Stimulated activated CD8-positive, alpha-beta memory T cell treated with anti-CD3 and anti-CD28 coated beads, Interleukin-7, amount 100 ng/mL, for 1 hour (primary cell): ENCODE measurements at regions not wholly inside any gene's neighbourhood (a gene's known extent, or its start where the extent isn't known, plus 50 kb on each side); places are given as distances from the start of the nearest gene placed in this dataset.
"Not testable (repeated sequence)": the region's sequence is repeated elsewhere in the genome, so short reads cannot be mapped to it uniquely, and the experiment has no call there.

Source experiments
- DNase-seq, 2 donors: peaks; one replicate each; pipeline ENCODE4 v3.0.0-alpha.2; 2020; ENCODE audit warnings: low read depth in 2 of 2

GRCh38 chr5:123721675-123722276 lies 209.8 kb downstream of the CSNK1G3 start:
- DNase-seq, result no peak

GRCh38 chr5:123720955-123721354 lies 209.0 kb downstream of the CSNK1G3 start:
- no peak for DNase-seq

- DNase-seq, result no peak
Measured at GRCh38 chr5:123720339-123720738, 208.4 kb downstream of the CSNK1G3 start.

- no peak for DNase-seq
Measured at GRCh38 chr5:123719004-123719403, 207.0 kb downstream of the CSNK1G3 start.

DNA sequence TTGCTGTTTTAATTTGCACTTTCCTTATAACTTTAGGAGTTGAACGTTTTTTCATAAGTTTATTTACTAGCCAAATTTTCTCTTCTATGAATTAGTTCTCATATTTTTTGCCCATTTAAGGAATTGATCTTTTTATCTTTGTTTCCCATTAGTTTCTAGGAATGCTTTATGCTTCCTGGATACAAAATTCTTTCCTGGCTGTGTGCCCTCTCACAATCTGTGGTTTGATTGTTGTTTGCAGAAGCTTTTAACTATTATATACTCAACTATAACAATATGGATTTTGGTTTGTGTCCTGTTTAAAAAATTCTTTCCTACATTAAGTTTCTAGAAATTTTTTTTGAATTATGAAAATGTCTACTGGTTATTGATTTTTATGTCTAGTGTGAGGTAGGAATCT lies 206.3 kb downstream of the CSNK1G3 start:
- no peak for DNase-seq

GRCh38 chr5:123717139-123717538 lies 205.2 kb downstream of the CSNK1G3 start:
- no peak for DNase-seq

DNA sequence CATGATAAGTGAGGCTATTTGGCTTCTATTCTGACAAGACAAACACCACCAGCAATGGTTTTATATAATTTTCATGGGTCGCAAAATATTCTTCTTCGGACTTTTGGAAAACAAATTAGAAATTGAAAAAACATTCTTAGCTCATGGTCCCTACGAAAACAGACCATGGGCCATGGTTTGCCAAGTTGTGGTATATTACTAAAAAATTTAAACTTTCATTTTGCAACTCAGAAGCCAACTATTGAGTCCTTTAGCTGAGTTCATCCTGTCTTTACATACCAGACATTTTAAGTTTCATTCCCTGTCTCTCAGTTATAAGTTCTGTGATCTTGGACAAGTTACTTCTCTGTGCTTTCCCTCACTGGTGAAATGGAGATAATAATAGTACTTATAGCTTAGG lies 198.1 kb downstream of the CSNK1G3 start:
- no peak for DNase-seq

DNA sequence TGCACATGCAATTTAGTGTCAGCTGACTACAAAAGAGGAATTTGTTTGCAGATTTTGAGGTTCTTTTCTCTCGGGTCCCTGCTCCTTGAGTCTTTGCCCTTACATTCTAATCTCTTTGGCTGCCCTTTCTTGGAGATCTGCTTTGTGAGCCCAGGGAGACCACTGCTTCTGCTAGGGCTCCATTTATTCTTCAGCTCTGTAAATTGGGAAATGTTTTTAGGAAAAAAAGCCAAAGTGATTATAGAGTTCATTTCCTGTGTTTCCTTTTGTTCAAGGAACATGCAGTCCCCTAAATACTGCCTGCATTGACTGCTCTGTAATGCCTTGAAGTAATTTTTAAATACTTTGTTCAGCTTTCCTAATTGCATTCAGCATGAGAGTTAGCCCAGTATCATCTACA lies 197.4 kb downstream of the CSNK1G3 start:
- DNase-seq, result no peak

DNA sequence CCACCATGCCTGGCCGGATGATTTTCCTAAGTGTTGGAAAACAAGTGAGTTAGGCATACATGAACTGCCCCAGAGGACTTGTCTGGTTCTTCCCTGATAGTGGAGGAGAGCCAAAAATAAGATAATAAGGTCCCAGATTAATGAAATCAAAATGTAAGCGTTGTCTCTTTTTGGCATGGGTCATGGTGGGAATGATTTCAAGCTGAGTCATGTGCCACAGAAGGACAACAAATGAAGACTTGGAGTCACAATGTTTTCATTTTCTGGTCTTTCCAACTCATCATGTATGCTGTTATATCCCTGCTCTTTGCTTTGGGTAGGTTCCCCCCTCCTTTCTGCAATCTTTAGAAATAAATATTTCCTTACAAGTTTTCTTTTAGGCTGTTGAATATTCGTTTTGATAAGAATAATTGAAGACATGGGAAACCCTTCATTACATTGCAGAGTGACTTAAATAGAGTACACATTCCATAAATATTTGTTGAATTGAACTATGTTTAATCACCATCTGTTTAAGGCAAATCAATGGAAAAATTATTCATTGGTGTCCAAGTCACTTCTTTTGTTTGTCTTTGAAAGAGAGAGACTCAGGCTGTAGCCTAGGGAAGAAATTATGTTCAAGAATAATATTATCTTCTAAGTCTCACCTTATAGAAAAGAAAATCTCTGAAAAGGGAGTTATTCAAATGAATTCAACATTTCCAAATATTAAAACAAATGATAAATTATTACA lies 196.3 kb downstream of the CSNK1G3 start:
- no peak for DNase-seq

DNA sequence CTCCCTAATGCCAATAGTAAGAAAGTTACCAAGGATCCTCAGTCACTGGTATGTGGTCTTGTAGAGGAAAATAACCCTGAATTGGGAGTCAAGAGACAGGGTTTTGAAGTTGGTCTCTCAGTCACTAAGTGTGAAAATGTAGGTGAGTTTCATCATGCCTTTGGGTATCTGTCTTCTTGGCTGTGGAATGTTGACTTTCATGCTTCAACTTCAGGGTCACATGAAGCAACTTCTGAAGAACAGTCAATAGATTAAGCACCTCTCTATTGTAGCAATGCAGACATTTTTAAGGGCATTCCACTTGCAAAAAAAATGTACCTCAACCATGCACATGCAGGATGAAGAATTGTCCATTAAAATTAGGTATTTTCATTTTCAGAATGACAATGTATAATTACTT lies 194.6 kb downstream of the CSNK1G3 start:
- no peak for DNase-seq

DNA sequence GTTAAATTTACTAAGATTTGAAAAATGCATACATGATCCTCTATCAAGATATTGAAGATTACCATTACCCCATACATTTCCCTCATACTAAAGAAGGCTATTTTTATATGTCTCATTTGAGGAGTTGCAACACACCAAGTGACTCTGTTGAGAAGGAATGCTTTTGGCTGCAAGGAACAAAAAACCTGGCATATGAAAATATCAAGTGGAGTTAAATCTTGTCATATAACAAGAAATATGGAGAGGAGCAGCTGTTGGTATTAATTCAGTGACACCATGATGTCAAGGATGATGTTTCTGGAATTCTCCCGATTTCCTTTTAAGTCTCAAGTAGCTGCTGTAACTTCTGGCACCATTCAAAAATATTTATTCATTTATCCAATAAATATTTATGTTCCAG lies 193.8 kb downstream of the CSNK1G3 start:
- DNase-seq, result no peak

GRCh38 chr5:123701511-123702200 lies 189.7 kb downstream of the CSNK1G3 start:
- DNase-seq, result no peak

GRCh38 chr5:123700624-123701287 lies 188.8 kb downstream of the CSNK1G3 start:
- DNase-seq, result no peak

- DNase-seq, result no peak
Measured at GRCh38 chr5:123699571-123699970, 187.6 kb downstream of the CSNK1G3 start.

- not testable (repeated sequence) for DNase-seq
Measured at GRCh38 chr5:123698937-123699336, 187.0 kb downstream of the CSNK1G3 start.

DNA sequence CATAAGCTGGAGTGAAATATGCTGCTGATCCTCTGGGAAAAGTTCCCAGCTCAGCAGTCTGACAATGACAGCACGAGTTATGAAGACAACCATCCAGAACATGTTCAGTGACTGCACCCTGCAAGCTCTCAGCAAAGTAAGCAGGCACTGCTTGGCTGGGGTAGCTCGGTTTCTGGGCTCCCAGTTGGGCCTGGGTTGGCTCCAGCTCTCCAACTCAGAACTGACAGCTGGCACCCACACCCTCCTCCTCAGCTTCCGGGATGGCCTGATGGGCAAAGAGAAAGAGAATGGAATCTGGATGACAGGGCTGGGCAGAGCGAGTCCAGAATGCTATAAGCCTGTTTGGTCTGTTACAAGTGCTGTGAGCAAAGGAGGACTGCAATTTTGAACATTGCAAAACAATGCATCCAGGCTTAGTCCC lies 185.0 kb downstream of the CSNK1G3 start:
- no peak for DNase-seq

- no peak for DNase-seq
Measured at GRCh38 chr5:123690821-123691220, 178.8 kb downstream of the CSNK1G3 start.

DNA sequence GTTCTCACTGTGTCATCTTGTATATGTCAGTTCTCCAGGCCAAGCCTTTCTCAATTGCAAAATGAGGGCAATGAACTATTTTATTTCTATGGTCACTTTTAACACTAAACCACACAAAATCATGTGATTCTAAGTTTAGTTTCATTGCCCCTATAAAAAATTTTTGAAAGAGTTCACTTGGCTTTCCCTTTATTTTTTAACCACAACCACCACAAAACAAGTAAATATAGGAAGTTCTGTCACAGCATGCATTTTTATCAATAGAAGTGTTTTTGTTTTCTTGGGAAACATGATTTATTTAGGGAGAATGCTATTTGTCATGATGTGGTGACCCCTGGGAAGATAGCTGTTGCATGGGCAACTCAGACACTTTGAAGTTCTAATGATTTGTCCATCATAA lies 169.1 kb downstream of the CSNK1G3 start:
- no peak for DNase-seq

GRCh38 chr5:123673107-123673506 lies 161.1 kb downstream of the CSNK1G3 start:
- no peak for DNase-seq

DNA sequence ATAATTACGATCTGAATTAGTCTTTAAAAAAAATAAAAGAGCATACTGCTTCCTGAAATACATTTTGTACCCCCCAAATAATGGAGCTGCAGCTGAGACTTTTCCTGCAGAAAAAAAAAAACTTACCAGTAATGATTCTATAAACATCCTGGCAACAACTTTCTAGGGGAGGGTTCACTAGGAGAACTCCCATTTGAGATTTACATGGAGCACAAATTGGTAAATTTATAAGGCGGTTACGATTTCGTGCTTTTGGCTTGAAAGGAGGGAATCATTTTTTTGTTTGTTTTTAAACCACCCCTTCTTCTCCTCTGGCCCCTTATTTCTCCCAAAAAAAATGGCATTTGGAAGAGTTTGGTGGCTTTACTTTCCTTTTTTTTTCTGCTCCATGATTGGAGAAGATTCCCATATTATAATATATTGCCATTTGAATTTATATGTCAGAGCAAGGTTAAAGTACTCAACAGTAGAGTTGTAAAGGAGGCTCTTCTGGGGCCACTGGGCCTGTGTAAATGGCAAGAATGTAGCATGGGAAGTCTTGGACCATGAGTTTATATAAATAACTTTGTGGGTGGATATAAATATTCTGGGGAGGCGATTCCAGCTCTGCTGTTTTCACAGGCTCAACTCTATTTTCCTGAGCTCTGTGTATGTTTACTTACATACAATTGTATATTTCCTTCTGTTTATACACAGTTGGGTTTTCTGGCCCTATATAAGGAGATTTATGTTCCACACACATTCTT lies 159.9 kb downstream of the CSNK1G3 start:
- no peak for DNase-seq

GRCh38 chr5:123671042-123671441 lies 159.1 kb downstream of the CSNK1G3 start:
- DNase-seq, result peak in 1 of 2 donors; percentile 5
